Erythroblast (primary cell): ENCODE measurements at regions not wholly inside any gene's neighbourhood (a gene's known extent, or its start where the extent isn't known, plus 50 kb on each side); places are given as distances from the start of the nearest gene placed in this dataset.

Source experiments
- GATA1 ChIP-seq: IDR thresholded peaks from 2 replicates; pipeline ENCODE4 v1.6.1; 2011; ENCODE audit warnings: low read depth, mild to moderate bottlenecking, control low read depth, low read length, moderate library complexity
- POLR2A ChIP-seq: IDR thresholded peaks from 2 replicates; pipeline ENCODE4 v1.6.1; 2011; ENCODE audit warnings: mild to moderate bottlenecking, low read length

DNA sequence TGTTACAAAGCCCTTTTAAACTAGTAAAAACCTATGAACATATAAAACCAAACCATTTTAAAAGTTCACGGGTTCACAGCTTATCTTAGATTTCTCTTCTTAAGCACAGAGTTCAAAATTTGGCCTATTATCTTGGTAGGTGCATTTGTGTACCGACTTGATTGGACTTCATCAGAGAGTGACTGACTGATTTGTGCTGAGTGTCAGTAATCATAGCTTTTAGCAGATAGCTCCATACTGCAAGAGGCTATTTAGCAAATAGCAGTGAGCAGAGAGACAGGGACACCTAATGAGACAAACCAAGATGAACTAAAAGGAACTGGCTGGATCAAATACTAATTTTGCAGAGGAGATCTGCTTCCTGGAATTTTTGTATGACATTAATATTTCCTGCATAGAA is 274.5 kb downstream of the PRR16 start:
- no peak for TF ChIP-seq POLR2A
- TF ChIP-seq GATA1 = no peak
